HEK293T (cell line): ENCODE measurements at regions not wholly inside any gene's neighbourhood (a gene's known extent, or its start where the extent isn't known, plus 50 kb on each side); places are given as distances from the start of the nearest gene placed in this dataset.

Source experiments
- CTCF ChIA-PET: fragments of 350-600 bp; formaldehyde crosslinking; extraction: SDS; loops from one replicate; lab custom pipeline; 2021; ENCODE audit warnings: antibody characterized with exemption, inconsistent platforms; lab: Yijun Ruan, JAX
- POLR2A ChIA-PET: fragments of 350-600 bp; formaldehyde crosslinking; extraction: SDS; loops from one replicate; lab custom pipeline; 2020; ENCODE audit warnings: antibody characterized with exemption, inconsistent platforms; lab: Yijun Ruan, JAX
- DNase-seq: peaks from one replicate; pipeline ENCODE4 v3.0.0; 2012; ENCODE audit warnings: mixed read lengths; ENCODE audit errors: extremely low spot score
- ARNT ChIP-seq: fragments of 450-650 bp; IDR thresholded peaks from 2 replicates; pipeline ENCODE4 v1.6.1; 2017; ENCODE audit warnings: mild to moderate bottlenecking
- BHLHE40 ChIP-seq: fragments of 450-650 bp; IDR thresholded peaks from 2 replicates; pipeline ENCODE4 v1.6.1; 2016; ENCODE audit warnings: mild to moderate bottlenecking, moderate library complexity, borderline replicate concordance
- CTBP1 ChIP-seq: fragments of 450-650 bp; IDR thresholded peaks from 2 replicates; pipeline ENCODE4 v1.6.1; 2016; ENCODE audit warnings: borderline replicate concordance
- ELF4 ChIP-seq: fragments of 450-650 bp; IDR thresholded peaks from 2 replicates; pipeline ENCODE4 v1.6.1; 2017; ENCODE audit warnings: antibody characterized with exemption
- FOXA1 ChIP-seq: fragments of 450-650 bp; IDR thresholded peaks from 2 replicates; pipeline ENCODE4 v1.6.1; 2016; ENCODE audit warnings: mild to moderate bottlenecking
- FOXK2 ChIP-seq: fragments of 450-650 bp; IDR thresholded peaks from 2 replicates; pipeline ENCODE4 v1.6.1; 2016; ENCODE audit warnings: mild to moderate bottlenecking
- FOXM1 ChIP-seq: fragments of 450-650 bp; IDR thresholded peaks from 2 replicates; pipeline ENCODE4 v1.6.1; 2017; ENCODE audit warnings: mild to moderate bottlenecking, borderline replicate concordance
- HDGF ChIP-seq: fragments of 450-650 bp; IDR thresholded peaks from 2 replicates; pipeline ENCODE4 v1.6.1; 2017; ENCODE audit warnings: antibody characterized with exemption, borderline replicate concordance
- L3MBTL2 ChIP-seq: fragments of 450-650 bp; conservative IDR thresholded peaks from 2 replicates; pipeline ENCODE4 v1.6.1; 2016; ENCODE audit warnings: mild to moderate bottlenecking
- LEF1 ChIP-seq: fragments of 450-650 bp; IDR thresholded peaks from 2 replicates; pipeline ENCODE4 v1.6.1; 2017; ENCODE audit warnings: mild to moderate bottlenecking, borderline replicate concordance
- NFRKB ChIP-seq: fragments of 450-650 bp; IDR thresholded peaks from 2 replicates; pipeline ENCODE4 v1.6.1; 2016; ENCODE audit warnings: mild to moderate bottlenecking, moderate library complexity
- SP1 ChIP-seq: fragments of 450-650 bp; IDR thresholded peaks from 2 replicates; pipeline ENCODE4 v1.6.1; 2017
- SUZ12 ChIP-seq: fragments of 450-650 bp; IDR thresholded peaks from 2 replicates; pipeline ENCODE4 v1.6.1; 2016; ENCODE audit warnings: mild to moderate bottlenecking
- TARDBP ChIP-seq: fragments of 450-650 bp; IDR thresholded peaks from 2 replicates; pipeline ENCODE4 v1.6.1; 2016
- ZNF384 ChIP-seq: fragments of 450-650 bp; IDR thresholded peaks from 2 replicates; pipeline ENCODE4 v1.6.1; 2016
- TF ChIP-seq, protein P1 (sequence below): fragments of 450-650 bp; IDR thresholded peaks from 2 replicates; pipeline ENCODE4 v1.6.1; 2016

- CTCF ChIA-PET: no interaction called here
- no peak for TF ChIP-seq NFRKB
- no peak for TF ChIP-seq ARNT
- no peak for TF ChIP-seq L3MBTL2
Measured at GRCh38 chr2:78864205-78864604, 161.3 kb upstream of the REG3G start.

DNA sequence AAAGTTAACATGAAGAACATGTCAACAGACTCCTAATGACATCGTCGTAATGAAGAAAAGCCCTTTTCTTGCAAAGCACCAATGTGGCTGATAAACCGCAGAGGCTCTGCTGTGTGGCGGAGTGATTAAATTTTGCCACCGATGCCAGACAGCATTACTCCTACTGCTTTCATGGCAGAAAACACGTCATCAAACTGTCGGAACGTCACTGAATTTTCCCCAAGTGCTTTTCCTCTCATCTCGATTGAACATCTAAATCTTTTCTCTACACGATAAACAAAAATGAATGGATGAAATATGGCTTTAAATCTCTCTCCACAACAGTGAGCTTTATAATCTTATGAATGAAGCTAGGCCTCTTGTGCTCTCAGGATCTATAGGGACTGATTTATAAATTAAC lies 159.8 kb upstream of the REG3G start:
- CTCF ChIA-PET: no interaction called here
- POLR2A ChIA-PET: no interaction called here
- TF ChIP-seq ARNT (no peak), FOXA1 (no peak), ZNF384 (no peak), ELF4 (no peak), SUZ12 (no peak), BHLHE40 (no peak)
- no peak for DNase-seq

More at GRCh38 chr2:78864205-78864604, 161.3 kb upstream of the REG3G start:
- DNase-seq: no peak
- POLR2A ChIA-PET: no interaction called here

DNA sequence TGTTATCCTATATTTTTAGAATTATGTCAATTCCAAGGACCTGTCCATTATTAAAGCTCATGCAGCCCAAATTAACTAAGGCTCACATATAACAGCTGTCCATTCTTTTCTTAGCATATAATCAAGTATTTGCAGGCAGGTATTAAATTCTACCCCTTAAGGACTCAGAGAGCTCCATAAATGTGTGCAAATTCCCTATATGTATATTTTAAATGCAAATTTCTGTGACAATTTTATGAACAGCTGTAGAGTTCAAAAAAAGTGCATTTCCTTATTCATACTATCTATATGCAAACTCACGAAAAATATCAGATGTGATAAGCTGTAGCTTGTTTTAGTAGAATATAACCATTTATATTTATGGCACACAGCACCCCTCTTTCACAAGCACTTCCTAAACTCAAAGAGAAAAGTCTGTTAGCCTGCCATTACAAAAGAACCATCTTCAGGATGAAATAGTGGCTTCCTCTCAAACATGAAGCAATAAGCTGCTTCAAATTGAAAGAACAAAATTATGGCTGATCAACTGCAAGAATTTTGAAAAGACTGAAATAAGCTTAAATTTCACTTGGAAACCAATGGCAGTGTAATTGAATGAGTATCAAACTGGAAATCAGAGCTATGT lies 155.0 kb upstream of the REG3G start:
- no peak for DNase-seq
- ChIA-PET POLR2A (no interaction called here), CTCF (interaction anchor here (1.2 kb wide), 1 partner anchor 9 kb away, joined by 6 read pairs; no protein-coding TSS in a partner anchor)
- TF ChIP-seq SP1 (no peak), NFRKB (no peak), BHLHE40 (no peak), ZNF384 (no peak), ELF4 (no peak), ARNT (no peak), SUZ12 (no peak), CTBP1 (no peak), FOXK2 (no peak), L3MBTL2 (no peak), FOXA1 (no peak), HDGF (no peak), LEF1 (no peak), FOXM1 (no peak), TARDBP (no peak)
- TF ChIP-seq, protein P1, sequence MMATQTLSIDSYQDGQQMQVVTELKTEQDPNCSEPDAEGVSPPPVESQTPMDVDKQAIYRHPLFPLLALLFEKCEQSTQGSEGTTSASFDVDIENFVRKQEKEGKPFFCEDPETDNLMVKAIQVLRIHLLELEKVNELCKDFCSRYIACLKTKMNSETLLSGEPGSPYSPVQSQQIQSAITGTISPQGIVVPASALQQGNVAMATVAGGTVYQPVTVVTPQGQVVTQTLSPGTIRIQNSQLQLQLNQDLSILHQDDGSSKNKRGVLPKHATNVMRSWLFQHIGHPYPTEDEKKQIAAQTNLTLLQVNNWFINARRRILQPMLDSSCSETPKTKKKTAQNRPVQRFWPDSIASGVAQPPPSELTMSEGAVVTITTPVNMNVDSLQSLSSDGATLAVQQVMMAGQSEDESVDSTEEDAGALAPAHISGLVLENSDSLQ: no peak

DNA sequence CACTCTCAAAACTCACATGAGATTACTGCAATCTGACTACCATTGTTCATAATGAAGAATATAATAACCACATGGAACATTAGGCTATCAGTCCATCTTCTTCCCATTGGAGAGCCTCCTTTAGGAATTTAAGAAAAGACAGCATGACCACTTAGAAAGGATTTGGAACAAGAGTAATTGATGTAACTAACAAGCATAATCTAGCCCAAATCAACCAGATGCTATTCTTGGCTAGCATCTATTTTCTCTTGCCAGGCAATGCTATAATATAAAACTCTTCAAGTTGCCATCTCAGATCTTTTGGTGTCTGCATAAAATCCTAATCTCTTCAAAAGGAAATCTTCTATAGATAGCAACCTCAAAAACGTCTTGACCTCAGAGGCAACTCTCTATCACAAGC lies 152.0 kb upstream of the REG3G start:
- no peak for TF ChIP-seq FOXM1
- TF ChIP-seq FOXK2: no peak
- TF ChIP-seq ARNT: no peak
- no peak for TF ChIP-seq LEF1
- TF ChIP-seq, protein P1: no peak
- no peak for TF ChIP-seq FOXA1
- no peak for TF ChIP-seq HDGF
- TF ChIP-seq L3MBTL2: no peak
- TF ChIP-seq ZNF384: no peak
- POLR2A ChIA-PET: no interaction called here

DNA sequence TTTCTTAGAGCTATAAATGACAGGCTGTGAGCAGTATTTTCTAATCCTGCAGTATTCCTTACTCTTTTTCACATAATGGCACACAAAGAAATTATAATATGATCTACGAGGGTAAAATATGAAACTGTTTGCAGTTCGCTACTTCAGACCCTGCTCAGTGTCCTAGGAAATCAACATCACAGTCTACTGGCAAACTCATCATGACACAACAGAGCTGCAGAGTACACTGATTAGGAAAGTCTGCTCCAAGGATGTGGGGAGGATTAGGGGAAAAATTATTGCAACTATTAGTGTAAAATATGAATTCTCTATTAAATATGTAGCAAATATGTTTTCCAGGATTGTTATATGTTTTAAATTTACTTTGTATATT lies 149.2 kb upstream of the REG3G start:
- ChIA-PET CTCF (no interaction called here), POLR2A (no interaction called here)
- no peak for TF ChIP-seq FOXK2
- TF ChIP-seq SP1: no peak
- TF ChIP-seq CTBP1: no peak
- DNase-seq: no peak

More for the DNA sequence above, 152.0 kb upstream of the REG3G start:
- DNase-seq: no peak
- CTCF ChIA-PET: no interaction called here

GRCh38 chr2:78887446-78887845 lies 138.1 kb upstream of the REG3G start:
- ChIA-PET POLR2A (no interaction called here), CTCF (no interaction called here)
- TF ChIP-seq FOXM1 (no peak), ARNT (no peak), FOXK2 (no peak), TARDBP (no peak), SUZ12 (no peak), HDGF (no peak), ELF4 (no peak), CTBP1 (no peak), BHLHE40 (no peak), FOXA1 (no peak)
- no peak for DNase-seq

GRCh38 chr2:78890935-78891334 lies 134.6 kb upstream of the REG3G start:
- POLR2A ChIA-PET: no interaction called here
- TF ChIP-seq NFRKB (no peak), ELF4 (no peak), SP1 (no peak), ARNT (no peak), HDGF (no peak), FOXA1 (no peak), SUZ12 (no peak), LEF1 (no peak), BHLHE40 (no peak), FOXM1 (no peak), FOXK2 (no peak), L3MBTL2 (no peak), TARDBP (no peak)
- TF ChIP-seq, protein P1: no peak
- no peak for DNase-seq
- CTCF ChIA-PET: no interaction called here
